ENCODE measurements at regions not wholly inside any gene's neighbourhood (a gene's known extent, or its start where the extent isn't known, plus 50 kb on each side); places are given as distances from the start of the nearest gene placed in this dataset.

GRCh38 chr1:34587761-34588160 is 167.1 kb upstream of the GJB5 start:
- Mint-ChIP-seq H3K9me3 (no peaks in the 10 kb centered on the region), H3K27me3 (ENCODE audit: low read depth) (peaks cover 30% of the 10 kb centered on the region), H3K4me1 (peaks cover 2% of the 10 kb centered on the region), H3K4me3 (no peak overlapping the region), H3K36me3 (no peaks in the 10 kb centered on the region), H3K27ac (no peak overlapping the region)
- DNase-seq (ENCODE audit: low spot score in 2 of 2, unreplicated experiment in 2 of 2), result no peak
- no peak for TF ChIP-seq CTCF (IDR thresholded peaks at IDR 0.05; ENCODE audit: unreplicated experiment)

GRCh38 chr1:34590211-34590623 is 164.6 kb upstream of the GJB5 start:
- Mint-ChIP-seq H3K36me3 (no peaks in the 10 kb centered on the region), H3K9me3 (no peaks in the 10 kb centered on the region), H3K27me3 (ENCODE audit: low read depth) (peaks cover 30% of the 10 kb centered on the region), H3K27ac (no peak overlapping the region), H3K4me3 (no peak overlapping the region), H3K4me1 (peaks cover 2% of the 10 kb centered on the region)
- DNase-seq (ENCODE audit: low spot score in 2 of 2, unreplicated experiment in 2 of 2), result peak; percentile 34 to 68
- no peak for TF ChIP-seq CTCF (IDR thresholded peaks at IDR 0.05; ENCODE audit: unreplicated experiment)

GRCh38 chr1:34591751-34592629 is 162.9 kb upstream of the GJB5 start:
- peaks cover 27% of the 10 kb centered on the region for H3K27me3 Mint-ChIP-seq (ENCODE audit: low read depth)
- no peaks in the 10 kb centered on the region for H3K36me3 Mint-ChIP-seq
- no peaks in the 10 kb centered on the region for H3K9me3 Mint-ChIP-seq
- TF ChIP-seq CTCF (IDR thresholded peaks at IDR 0.05; ENCODE audit: unreplicated experiment), result no peak
- H3K27ac Mint-ChIP-seq, result no peak overlapping the region
- no peak overlapping the region for H3K4me3 Mint-ChIP-seq
- peaks cover 2% of the 10 kb centered on the region for H3K4me1 Mint-ChIP-seq
- no peak for DNase-seq (ENCODE audit: low spot score in 2 of 2, unreplicated experiment in 2 of 2)

- no peak overlapping the region for H3K27ac Mint-ChIP-seq
- TF ChIP-seq CTCF (IDR thresholded peaks at IDR 0.05; ENCODE audit: unreplicated experiment), result peak; percentile 78
- H3K36me3 Mint-ChIP-seq, result no peaks in the 10 kb centered on the region
- peaks cover 63% of the 10 kb centered on the region for H3K27me3 Mint-ChIP-seq (ENCODE audit: low read depth)
- no peak overlapping the region for H3K4me3 Mint-ChIP-seq
- peak; percentile 65 to 88 for DNase-seq (ENCODE audit: low spot score in 2 of 2, unreplicated experiment in 2 of 2)
- H3K4me1 Mint-ChIP-seq, result no peaks in the 10 kb centered on the region
- no peaks in the 10 kb centered on the region for H3K9me3 Mint-ChIP-seq
Observed at GRCh38 chr1:34597877-34598514, 156.9 kb upstream of the GJB5 start.

GRCh38 chr1:34602907-34603306 is 151.9 kb upstream of the GJB5 start:
- no peak for DNase-seq (ENCODE audit: low spot score in 2 of 2, unreplicated experiment in 2 of 2)
- Mint-ChIP-seq H3K27ac (no peak overlapping the region), H3K9me3 (no peaks in the 10 kb centered on the region), H3K27me3 (ENCODE audit: low read depth) (peaks cover 76% of the 10 kb centered on the region), H3K4me3 (no peak overlapping the region), H3K36me3 (no peaks in the 10 kb centered on the region), H3K4me1 (no peaks in the 10 kb centered on the region)
- no peak for TF ChIP-seq CTCF (IDR thresholded peaks at IDR 0.05; ENCODE audit: unreplicated experiment)

Measured in mesothelial cell of epicardium (in vitro differentiated cells).